HL-60 (cell line): ENCODE measurements at regions not wholly inside any gene's neighbourhood (a gene's known extent, or its start where the extent isn't known, plus 50 kb on each side); places are given as distances from the start of the nearest gene placed in this dataset.

Experiments
- CTCF ChIP-seq: IDR thresholded peaks from one replicate; pipeline ENCODE4 v1.5.1; 2011; ENCODE audit warnings: low read length, control low read depth, inconsistent platforms; ENCODE audit not compliant: insufficient read depth
- POLR2AphosphoS5 ChIP-seq: IDR thresholded peaks from 2 replicates; pipeline ENCODE4 v1.6.1; 2012; ENCODE audit warnings: low read depth
- REST ChIP-seq: IDR thresholded peaks from 2 replicates; pipeline ENCODE4 v1.6.1; 2012; ENCODE audit warnings: low read depth; ENCODE audit not compliant: insufficient replicate concordance

- TF ChIP-seq CTCF (no peak), POLR2AphosphoS5 (no peak), REST (no peak)
Measured at GRCh38 chr5:74432721-74433120, 207.8 kb downstream of the ENC1 start.
